SU-DHL-6 (cell line): ENCODE measurements at regions not wholly inside any gene's neighbourhood (a gene's known extent, or its start where the extent isn't known, plus 50 kb on each side); places are given as distances from the start of the nearest gene placed in this dataset.

Source experiments
- EZH2phosphoT487 ChIP-seq: fragments of 200-600 bp; sonication (generic), shearing (Covaris generic); conservative IDR thresholded peaks from 2 replicates; pipeline ENCODE4 v1.6.1; 2018; ENCODE audit warnings: mild to moderate bottlenecking, antibody characterized with exemption, low read length, moderate library complexity, mixed read lengths
- TF ChIP-seq, protein P1 (sequence below): fragments of 200-600 bp; sonication (generic); IDR thresholded peaks from one replicate; pipeline ENCODE4 v1.5.1; 2017; ENCODE audit warnings: antibody characterized with exemption, mild to moderate bottlenecking, low read length, moderate library complexity; ENCODE audit not compliant: insufficient read depth, poor library complexity, severe bottlenecking

DNA sequence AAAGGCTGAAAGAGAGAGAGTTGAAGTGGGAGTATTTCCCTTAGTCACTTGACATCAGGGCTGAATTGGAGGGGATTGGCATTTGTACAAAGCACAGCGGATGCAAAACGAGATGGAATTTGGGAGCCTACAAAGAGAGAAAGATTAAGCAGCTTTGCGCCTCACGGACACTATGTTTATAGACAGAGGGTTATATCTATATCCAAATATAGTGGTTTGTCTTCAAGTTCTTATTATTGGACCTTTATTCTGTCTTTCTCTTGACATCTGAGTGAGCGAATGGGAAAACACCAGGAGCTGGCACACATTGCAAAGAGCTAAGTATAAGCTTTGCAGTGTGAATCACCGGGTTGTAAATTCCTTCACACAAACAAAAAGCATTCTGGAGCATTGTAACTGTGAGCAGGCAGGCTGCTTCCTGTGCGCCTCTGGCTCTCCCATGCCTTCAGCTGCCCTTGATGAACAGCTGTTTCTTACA, 500.2 kb downstream of the STIM2 start:
- TF ChIP-seq, protein P1, sequence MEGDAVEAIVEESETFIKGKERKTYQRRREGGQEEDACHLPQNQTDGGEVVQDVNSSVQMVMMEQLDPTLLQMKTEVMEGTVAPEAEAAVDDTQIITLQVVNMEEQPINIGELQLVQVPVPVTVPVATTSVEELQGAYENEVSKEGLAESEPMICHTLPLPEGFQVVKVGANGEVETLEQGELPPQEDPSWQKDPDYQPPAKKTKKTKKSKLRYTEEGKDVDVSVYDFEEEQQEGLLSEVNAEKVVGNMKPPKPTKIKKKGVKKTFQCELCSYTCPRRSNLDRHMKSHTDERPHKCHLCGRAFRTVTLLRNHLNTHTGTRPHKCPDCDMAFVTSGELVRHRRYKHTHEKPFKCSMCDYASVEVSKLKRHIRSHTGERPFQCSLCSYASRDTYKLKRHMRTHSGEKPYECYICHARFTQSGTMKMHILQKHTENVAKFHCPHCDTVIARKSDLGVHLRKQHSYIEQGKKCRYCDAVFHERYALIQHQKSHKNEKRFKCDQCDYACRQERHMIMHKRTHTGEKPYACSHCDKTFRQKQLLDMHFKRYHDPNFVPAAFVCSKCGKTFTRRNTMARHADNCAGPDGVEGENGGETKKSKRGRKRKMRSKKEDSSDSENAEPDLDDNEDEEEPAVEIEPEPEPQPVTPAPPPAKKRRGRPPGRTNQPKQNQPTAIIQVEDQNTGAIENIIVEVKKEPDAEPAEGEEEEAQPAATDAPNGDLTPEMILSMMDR = no peak
- TF ChIP-seq EZH2phosphoT487 = no peak
